HG02870 (cell line): ENCODE measurements at regions not wholly inside any gene's neighbourhood (a gene's known extent, or its start where the extent isn't known, plus 50 kb on each side); places are given as distances from the start of the nearest gene placed in this dataset.

Source experiments
- ATAC-seq: cut with Tn5 transposase; IDR thresholded peaks from one replicate; pipeline ENCODE4 v1.9.1; 2021; ENCODE audit warnings: mild to moderate bottlenecking, moderate library complexity; ENCODE audit not compliant: unreplicated experiment

GRCh38 chr21:18460979-18461378, 57.4 kb upstream of the TMPRSS15 start:
- ATAC-seq = no peak

GRCh38 chr21:18461743-18462142, 58.2 kb upstream of the TMPRSS15 start:
- ATAC-seq = no peak

GRCh38 chr21:18467715-18468114, 64.1 kb upstream of the TMPRSS15 start:
- no peak for ATAC-seq

GRCh38 chr21:18468790-18469189, 65.2 kb upstream of the TMPRSS15 start:
- ATAC-seq = peak; percentile 62

- ATAC-seq = no peak
Measured at GRCh38 chr21:18476639-18477038, 73.1 kb upstream of the TMPRSS15 start.

GRCh38 chr21:18477043-18477442, 73.5 kb upstream of the TMPRSS15 start:
- no peak for ATAC-seq

GRCh38 chr21:18478513-18478912, 74.9 kb upstream of the TMPRSS15 start:
- ATAC-seq = no peak

GRCh38 chr21:18488252-18488651, 84.7 kb upstream of the TMPRSS15 start:
- no peak for ATAC-seq

- ATAC-seq = no peak
Measured at GRCh38 chr21:18493422-18493821, 89.8 kb upstream of the TMPRSS15 start.

GRCh38 chr21:18495523-18495922, 91.9 kb upstream of the TMPRSS15 start:
- no peak for ATAC-seq

GRCh38 chr21:18498431-18498830, 94.8 kb upstream of the TMPRSS15 start:
- ATAC-seq = no peak

GRCh38 chr21:18499761-18500376, 96.3 kb upstream of the TMPRSS15 start:
- ATAC-seq = no peak

- no peak for ATAC-seq
Measured at GRCh38 chr21:18518054-18518481, 114.5 kb upstream of the TMPRSS15 start.

- ATAC-seq = no peak
Measured at GRCh38 chr21:18521204-18521603, 117.6 kb upstream of the TMPRSS15 start.

- ATAC-seq = no peak
Measured at GRCh38 chr21:18522181-18522972, 118.8 kb upstream of the TMPRSS15 start.

GRCh38 chr21:18524097-18524880, 120.7 kb upstream of the TMPRSS15 start:
- ATAC-seq = no peak

- ATAC-seq = no peak
Measured at GRCh38 chr21:18529254-18529653, 125.7 kb upstream of the TMPRSS15 start.

GRCh38 chr21:18542081-18542480, 138.5 kb upstream of the TMPRSS15 start:
- no peak for ATAC-seq

- no peak for ATAC-seq
Measured at GRCh38 chr21:18545908-18546307, 142.3 kb upstream of the TMPRSS15 start.

- ATAC-seq = no peak
Measured at GRCh38 chr21:18547347-18547746, 143.8 kb upstream of the TMPRSS15 start.

- ATAC-seq = no peak
Measured at GRCh38 chr21:18548249-18548648, 144.7 kb upstream of the TMPRSS15 start.
